HG03103 (cell line): ENCODE measurements at regions not wholly inside any gene's neighbourhood (a gene's known extent, or its start where the extent isn't known, plus 50 kb on each side); places are given as distances from the start of the nearest gene placed in this dataset.
"Not testable (repeated sequence)": the region's sequence is repeated elsewhere in the genome, so short reads cannot be mapped to it uniquely, and the experiment has no call there.

Experiments
- ATAC-seq: cut with Tn5 transposase; IDR thresholded peaks from one replicate; pipeline ENCODE4 v1.9.1; 2021; ENCODE audit warnings: low read depth; ENCODE audit not compliant: unreplicated experiment

DNA sequence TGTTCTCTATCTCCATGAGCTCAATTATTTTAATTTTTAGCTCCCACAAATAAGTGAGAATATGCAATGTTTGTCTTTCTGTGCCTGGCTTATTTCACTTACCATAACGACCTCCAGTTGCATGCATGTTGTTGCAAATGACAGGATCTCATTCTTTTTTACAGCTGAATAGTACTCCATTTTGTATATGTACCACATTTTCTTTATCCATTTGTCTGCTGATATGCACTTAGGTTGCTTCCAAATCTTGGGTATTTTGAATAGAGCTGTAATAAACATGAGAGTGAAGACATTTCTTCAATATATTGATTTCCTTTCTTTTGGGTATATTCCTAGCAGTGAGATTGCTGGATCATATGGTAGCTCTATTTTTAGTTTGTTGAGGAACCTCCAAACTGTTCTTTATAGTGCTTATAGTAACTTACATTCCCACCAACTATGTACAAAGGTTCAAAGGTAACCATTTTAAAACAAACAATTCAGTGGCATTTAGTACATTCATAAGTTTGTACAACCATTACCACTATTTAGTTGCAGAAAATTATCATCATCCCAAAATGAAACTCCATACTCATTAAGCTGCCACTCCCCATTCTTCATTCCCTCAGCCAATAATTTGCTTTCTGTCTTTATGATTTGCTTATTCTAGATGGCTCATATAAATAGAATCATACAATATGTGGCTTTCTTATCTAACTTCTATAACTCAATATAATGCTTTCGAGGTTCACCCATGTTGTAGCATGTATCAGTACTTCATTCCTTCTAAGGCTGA lies 255.9 kb upstream of the NFIA start:
- no peak for ATAC-seq

DNA sequence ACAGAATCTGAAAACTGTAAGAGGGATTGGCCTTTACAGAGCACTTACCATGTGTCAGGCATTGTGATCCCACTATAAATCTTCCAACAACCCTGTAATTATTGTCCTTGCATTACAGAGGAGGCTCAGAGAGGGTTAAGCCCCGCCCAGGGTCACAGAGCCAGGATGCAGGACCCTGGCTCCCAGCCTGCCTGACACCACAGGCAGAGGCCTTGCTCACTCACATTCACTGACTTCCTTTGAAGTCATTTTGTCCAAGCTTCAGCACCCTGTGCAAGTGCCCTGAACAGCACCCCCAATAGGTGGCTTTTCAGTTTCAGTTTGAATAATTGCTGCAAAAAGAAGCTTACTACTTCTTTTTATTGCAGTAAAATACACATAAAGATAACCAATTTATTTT lies 256.8 kb upstream of the NFIA start:
- no peak for ATAC-seq

DNA sequence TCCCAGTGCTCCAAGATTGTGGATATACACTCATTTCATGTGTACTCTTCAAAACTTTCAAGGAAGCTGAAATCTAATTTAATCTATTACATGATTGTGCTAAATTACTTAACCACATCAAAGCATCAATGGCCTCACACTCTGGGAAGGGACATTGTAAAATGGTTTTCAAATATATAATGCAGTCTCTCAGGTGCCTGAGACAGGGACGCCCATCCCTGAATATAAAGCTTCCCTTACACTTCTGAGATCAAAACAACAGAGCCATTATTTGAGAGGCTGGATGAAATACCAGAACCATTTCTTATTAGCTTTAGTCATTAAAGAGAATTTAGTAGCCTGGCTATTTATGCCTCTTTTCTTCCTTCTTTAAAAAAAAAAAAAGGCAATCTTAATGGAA lies 259.2 kb upstream of the NFIA start:
- no peak for ATAC-seq

DNA sequence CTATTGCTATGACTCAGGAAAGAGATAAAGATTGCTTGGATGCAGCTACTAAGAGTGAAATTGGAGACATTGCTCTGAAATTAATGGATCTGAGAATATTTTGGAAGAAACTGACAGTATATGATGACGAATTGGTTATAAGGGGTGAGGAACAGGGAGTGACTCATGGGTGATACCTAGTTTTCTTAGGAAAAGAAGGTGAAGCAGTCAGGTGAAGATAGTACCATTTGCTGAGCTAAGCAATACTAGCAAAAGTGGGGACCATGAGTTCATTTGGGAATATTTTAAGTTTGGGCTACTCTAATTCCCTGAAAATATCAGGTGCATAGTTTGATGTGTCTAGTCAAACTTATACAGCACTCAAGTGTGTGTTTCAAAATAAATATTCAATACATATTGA lies 260.1 kb upstream of the NFIA start:
- no peak for ATAC-seq

DNA sequence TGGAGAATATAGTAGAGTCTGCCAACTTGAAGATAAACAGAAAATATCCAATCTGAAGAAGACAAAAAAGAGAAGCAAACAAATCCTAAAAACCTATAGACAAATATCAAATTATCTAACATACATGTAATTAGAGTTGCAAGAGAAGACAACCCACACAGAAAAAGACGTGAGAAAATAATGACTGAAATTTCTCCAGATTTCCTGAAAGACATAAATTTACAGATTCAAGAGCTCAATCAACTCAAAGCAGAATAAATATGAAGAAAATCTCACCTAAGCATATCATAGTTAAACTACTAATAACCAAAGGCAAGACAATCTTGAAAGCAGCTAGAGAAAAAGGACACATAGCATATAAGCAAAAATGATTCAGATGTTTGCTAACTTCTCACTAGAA lies 261.2 kb upstream of the NFIA start:
- ATAC-seq: no peak

DNA sequence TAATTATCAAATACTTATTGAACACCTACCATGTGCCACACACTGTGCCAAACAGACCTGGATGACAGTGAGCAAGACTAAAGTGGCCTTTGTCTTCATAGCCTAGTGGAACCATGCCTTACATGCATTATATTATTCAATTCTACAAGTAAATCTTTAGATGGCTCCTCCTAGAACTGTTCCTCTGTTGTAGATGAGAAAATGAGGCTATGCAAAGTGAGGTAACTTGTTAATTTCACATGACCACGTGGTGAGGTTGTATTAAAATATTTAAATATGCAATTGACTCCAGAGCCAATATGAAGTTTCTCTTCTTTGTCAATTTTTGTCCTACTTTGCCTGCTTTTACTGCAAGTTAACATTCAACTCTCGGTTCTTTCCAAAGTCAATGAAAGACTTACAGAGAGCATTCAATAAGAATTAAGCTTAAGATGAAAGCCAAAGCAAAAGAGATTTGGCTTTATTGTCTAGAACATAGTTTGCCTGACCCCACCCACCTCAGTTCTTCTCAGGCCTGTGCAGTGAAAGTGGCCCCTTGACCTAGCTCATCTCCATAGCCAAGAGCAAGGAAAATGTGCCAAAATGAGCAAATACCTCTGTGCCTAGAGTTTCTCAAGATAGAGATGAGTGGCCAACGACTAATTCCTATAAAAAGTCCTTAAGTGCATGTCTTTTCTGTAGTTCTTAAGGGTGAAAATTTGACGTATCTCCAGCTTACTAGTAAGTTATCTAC lies 263.2 kb upstream of the NFIA start:
- ATAC-seq: no peak

DNA sequence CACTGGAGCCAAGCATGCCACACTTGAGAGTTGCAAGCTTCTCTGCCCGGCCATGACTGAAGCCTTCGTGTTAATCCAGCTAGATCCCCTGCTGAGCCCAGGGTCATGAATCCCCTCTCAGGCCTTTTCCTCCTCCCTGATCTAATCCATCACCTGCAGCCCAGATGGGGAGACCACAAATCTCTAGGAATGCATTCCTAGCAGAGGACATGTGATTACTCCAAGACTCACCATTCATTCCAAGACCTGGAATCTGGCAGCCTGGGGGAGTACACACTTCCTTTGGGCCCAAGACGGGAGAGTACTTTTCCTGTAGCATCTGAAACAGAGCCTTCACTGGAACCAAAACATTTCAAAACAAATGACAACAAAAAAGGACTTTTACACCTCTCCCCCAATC lies 269.3 kb upstream of the NFIA start:
- ATAC-seq: no peak

DNA sequence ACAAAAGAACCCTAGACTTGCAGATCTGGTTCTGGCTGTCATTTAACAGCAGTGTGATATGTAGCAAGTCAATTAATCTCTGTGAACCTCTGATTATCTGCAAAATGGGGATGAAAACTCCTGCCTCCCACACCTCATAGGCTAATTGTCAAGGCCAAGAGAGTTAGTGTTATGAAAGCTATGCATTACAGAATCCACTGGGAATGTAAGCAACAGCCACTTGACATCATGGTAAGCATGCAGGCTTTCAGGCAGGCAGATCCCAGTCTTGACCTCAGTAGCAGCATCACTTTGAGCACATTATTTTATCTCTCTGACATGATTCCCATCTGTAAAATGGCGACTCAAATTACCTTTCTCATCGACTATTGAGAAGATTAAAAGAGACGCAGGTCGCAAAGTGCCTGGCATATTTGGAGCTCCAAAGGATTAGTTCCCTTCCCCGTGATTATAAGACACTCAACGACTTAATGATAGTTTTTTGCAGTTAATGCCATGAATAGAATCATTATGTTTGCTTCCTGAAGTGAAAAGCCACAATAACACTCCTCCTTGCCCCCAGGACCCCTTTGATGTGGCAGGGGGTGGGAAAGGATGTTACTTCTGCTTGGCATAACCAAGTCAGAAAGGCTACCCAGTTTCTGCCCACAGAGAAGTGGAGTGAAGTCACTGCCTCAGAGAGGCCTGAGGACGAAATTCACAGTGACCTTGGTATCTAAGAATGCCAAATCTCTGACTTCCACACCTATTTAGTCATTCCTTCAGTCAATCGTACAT lies 273.0 kb upstream of the NFIA start:
- ATAC-seq: no peak

DNA sequence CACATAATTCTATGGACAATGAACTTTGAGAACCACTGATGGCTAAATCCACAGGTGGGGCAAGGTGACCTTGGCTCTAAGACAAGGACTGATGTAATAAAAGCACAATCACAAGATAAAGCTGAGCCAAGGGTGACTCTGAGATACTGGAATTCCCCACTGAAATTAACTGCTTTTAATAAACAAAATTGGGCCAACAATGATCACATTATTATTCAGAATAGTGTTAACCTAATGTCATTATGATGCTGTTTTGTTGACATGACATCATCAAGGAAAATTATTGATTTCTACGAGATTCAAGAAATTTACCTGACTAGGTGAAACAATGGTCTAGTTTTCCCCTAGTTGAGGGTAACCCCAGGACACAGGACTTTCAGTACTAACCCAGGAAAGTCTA lies 273.7 kb upstream of the NFIA start:
- no peak for ATAC-seq

DNA sequence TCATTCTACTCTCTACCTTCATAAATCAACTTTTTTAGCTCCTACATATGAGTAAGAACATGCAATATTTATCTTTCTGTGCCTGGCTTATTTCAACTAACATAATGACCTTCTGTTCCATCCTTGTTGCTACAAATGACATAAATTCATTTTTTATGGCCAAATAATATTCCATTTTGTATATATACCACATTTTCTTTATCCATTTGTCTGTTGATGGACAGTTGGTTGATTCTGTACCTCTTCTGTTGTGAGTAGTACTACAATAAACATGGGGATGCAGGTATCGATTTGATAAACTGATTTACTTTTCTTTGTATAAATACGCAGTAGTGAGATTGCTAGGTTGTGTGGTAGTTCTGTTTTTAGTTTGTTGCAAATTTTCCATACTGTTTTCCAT lies 279.5 kb upstream of the NFIA start:
- no peak for ATAC-seq

DNA sequence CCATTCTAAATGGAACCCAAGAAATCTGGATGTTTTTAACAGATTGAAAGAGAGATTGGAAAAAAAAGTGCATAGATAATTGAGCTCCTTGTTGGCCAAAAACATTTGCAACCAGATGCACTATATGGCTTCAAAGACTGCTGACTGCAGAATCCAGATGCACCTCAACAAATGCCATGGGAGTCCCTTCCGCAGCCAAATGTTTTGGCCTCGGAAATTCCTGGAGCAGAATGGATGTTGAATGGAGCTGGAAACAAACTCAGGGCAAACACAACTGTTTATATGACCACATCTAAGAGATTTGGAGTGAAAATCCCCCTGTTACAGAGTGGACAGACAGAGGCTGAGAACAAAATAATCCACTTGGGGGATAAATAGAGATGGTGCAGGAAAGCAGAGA lies 285.0 kb upstream of the NFIA start:
- ATAC-seq: no peak

DNA sequence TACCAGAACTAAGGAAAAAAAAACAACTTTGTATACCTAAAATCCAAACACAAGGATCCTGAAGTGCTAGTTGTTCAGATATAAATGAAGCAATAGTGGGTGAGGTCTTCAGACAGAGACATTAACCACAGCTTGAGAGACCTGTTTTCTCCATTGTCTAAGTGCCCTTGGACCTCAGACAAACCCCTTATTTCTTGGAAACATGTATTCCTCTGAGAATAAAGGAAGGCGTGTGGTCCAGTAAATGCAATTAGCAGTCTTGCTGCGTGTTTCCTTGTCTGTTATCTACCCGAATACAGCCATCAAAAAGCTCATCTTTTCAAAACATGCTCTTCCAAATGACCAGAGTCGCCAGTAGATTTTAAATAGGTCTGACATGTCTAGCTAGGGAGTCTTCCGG lies 291.1 kb upstream of the NFIA start:
- ATAC-seq: no peak

DNA sequence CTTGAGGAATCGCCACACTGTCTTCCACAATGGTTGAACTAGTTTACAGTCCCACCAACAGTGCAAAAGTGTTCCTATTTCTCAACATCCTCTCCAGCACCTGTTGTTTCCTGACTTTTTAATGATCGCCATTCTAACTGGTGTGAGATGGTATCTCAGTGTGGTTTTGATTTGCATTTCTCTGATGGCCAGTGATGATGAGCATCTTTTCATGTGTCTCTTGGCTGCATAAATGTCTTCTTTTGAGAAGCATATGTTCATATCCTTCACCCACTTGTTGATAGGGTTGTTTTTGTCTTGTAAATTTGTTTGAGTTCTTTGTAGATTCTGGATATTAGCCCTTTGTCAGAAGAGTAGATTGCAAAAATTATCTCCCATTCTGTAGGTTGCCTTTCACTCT lies 309.3 kb upstream of the NFIA start:
- not testable (repeated sequence) for ATAC-seq

DNA sequence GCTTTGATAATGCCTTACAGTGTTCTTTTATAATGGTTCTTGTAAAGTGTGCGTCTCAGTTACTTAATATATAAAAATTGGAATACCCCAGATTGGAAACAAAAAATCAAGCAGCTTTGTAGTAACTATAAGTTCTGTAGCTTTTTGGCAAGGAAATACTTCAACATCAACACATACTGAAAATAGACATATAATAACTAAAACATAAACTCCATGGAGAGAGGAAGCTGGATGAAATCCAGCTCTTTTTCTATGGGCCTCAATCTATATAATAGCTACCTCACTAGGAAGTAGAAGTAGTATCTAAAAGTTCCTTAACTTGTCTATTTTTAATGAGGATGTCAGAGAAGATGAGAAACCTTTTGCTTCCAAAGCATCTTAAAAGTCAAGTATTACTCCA lies 313.3 kb upstream of the NFIA start:
- no peak for ATAC-seq

DNA sequence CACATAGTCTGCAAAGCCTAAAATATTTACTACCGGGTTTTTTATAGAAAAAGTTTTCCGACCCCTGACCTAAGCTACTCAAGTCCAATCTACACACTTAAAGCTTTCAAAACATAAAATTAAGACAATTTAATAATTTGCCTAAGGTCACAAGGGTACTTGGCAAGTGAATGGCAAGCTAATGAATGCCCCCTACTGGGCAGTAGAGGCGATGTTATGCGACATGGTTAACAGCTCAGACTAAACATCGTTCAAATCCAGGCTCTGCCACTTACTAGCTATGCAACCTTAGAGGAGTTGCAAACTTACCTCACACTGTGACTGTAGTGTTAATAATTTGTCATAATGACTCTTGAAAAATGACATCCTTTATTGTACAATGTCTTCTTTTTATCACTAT lies 317.2 kb upstream of the NFIA start:
- ATAC-seq: no peak

DNA sequence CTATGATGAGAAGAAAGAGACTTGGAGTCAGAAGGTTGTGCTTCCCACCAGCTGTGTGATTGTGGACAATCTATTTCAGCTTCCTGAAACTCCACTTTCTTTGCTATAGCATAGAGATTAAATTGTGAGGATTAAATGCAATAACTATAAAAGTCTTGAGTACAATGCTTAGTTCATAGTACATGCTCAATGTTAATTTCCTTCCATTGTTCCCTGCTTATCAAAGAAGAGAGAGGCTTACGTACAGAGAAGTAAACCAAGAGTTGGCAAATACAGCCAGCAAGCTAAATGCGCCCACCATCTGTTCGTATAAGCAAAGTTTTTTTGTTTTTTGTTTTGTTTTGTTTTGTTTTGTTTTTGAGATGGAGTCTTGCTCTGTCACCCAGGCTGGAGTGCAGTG lies 317.9 kb upstream of the NFIA start:
- ATAC-seq: no peak

DNA sequence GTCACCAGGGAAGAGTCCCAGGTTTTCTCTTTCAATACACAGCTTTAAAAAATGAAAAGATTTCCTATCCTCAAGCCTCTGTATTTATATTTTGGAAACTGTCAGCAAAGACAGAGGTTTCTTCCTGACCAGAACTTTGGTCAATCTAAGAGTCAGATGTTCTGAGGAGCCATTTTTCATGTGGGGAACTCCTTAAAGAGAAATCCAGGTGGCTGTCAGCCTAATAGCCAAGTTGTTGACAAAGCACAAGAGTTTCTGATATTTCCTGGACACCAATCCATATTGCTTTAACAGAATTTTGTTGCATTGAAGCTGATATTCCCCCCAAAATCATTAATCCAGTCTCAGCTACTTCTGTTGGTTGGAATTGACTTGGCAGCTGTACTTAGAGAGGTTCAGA lies 318.6 kb upstream of the NFIA start:
- no peak for ATAC-seq

DNA sequence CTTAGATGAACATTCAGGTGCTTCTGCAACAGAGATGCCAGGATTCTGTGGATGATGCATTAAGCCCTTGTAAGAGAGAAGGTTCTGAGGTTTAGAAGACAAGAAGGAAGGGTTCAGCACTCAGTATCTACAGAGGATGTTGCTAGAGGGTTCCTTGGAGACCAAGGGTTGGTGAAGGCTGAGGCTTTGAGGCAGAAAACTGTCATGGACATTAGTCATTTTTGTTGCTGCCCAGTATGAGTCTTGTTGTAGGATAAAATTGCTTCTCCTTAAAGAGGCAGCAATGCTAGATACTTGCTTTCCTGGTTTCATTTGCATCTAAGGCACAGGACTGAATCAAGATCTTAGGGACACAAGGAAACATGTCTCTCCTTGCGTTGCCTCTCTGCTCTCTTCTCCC lies 319.4 kb upstream of the NFIA start:
- ATAC-seq: no peak

DNA sequence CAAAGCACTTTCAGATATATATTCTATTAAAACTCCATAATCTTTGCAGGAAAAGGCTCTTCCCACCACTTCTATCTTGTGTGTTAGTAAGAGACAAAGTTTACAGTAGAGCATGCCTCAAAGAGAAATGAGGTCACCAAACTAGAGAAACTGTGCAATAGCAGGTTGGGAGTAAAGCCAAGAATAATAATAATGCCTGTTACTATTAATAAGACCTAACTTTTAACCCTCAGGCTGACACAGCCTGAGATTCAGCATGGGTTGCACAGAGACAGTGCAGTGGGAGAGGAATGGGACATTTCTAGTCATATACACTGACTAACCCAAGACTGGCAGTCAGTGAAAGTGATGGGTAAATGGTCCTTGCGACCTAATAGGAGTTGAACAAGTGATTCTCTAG lies 320.2 kb upstream of the NFIA start:
- ATAC-seq: no peak

DNA sequence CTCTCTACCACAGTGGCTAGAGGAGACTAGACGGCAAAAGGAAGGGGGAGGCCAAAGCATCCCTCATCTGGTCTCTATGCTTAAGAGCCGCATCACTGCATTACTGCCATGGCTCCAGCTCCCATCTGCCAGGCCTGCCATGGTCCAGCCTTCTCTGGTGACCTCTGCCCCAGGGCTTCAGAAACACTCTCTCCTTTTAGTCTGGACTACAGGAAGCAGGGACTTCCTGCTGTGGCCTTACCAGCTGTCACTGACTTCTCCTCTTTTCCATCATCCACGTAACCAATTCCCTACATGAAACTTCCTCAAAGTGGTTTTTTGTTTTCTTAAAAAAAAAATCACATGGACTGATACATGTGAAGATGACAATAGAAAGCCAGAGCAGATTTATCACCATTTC lies 323.1 kb upstream of the NFIA start:
- no peak for ATAC-seq

DNA sequence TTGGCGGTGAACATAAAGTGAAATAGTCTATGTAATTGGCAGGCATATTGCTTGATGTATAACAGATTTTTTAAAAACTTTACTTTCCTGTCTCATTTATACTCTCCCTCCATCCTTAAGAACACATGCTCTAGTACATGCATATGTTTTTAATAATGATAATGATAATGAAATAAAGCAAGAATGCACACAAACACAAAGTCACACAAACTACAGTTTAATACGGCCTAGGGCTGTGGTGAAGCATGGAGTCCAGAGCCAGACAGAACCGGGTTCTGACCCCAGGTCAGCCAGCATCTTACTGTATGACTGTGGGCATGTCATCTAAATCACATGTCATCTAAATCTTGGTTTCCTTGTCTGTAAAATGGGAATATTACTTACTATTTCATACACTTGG lies 324.9 kb upstream of the NFIA start:
- ATAC-seq: no peak
